Mesothelial cell of epicardium (in vitro differentiated cells): ENCODE measurements at regions not wholly inside any gene's neighbourhood (a gene's known extent, or its start where the extent isn't known, plus 50 kb on each side); places are given as distances from the start of the nearest gene placed in this dataset.

Source experiments
- DNase-seq, 2 experiments: peaks; one replicate each; pipeline ENCODE4 v3.0.0; 2021; ENCODE audit warnings: low spot score in 2 of 2; ENCODE audit not compliant: unreplicated experiment in 2 of 2
- H3K27ac Mint-ChIP-seq: 2 replicates; pipeline ENCODE4 v1.8.0; 2021; ENCODE audit warnings: mixed read lengths
- H3K27me3 Mint-ChIP-seq: 2 replicates; pipeline ENCODE4 v1.8.0; 2021; ENCODE audit warnings: low read depth, mixed read lengths
- H3K36me3 Mint-ChIP-seq: 2 replicates; pipeline ENCODE4 v1.8.0; 2021; ENCODE audit warnings: mixed read lengths
- H3K4me1 Mint-ChIP-seq: 2 replicates; pipeline ENCODE4 v1.8.0; 2021; ENCODE audit warnings: mixed read lengths
- H3K4me3 Mint-ChIP-seq: 2 replicates; pipeline ENCODE4 v1.8.0; 2021; ENCODE audit warnings: mild to moderate bottlenecking, moderate library complexity, mixed read lengths
- H3K9me3 Mint-ChIP-seq: 2 replicates; pipeline ENCODE4 v1.8.0; 2021; ENCODE audit warnings: mixed read lengths
- CTCF ChIP-seq: fragments of 200-600 bp; sonication (generic); IDR thresholded peaks from one replicate; pipeline ENCODE4 v1.5.0; 2021; ENCODE audit warnings: antibody characterized with exemption; ENCODE audit not compliant: unreplicated experiment

GRCh38 chr11:19311308-19312030 is 70.7 kb upstream of the E2F8 start:
- Mint-ChIP-seq H3K36me3 (no peaks in the 10 kb centered on the region), H3K4me1 (peaks cover 7% of the 10 kb centered on the region), H3K9me3 (no peaks in the 10 kb centered on the region), H3K27me3 (peaks cover 5% of the 10 kb centered on the region), H3K27ac (no peak overlapping the region), H3K4me3 (no peak overlapping the region)
- TF ChIP-seq CTCF, result peak; percentile 88
- DNase-seq, result peak; percentile 29 to 78

GRCh38 chr11:19307498-19307897 is 66.8 kb upstream of the E2F8 start:
- Mint-ChIP-seq H3K27me3 (peaks cover 15% of the 10 kb centered on the region), H3K27ac (no peak overlapping the region), H3K4me3 (no peak overlapping the region), H3K36me3 (no peaks in the 10 kb centered on the region), H3K9me3 (peaks cover 6% of the 10 kb centered on the region), H3K4me1 (peaks cover 4% of the 10 kb centered on the region)
- no peak for DNase-seq
- no peak for TF ChIP-seq CTCF

GRCh38 chr11:19306179-19306944 is 65.6 kb upstream of the E2F8 start:
- no peak overlapping the region for H3K27ac Mint-ChIP-seq
- H3K9me3 Mint-ChIP-seq, result peaks cover 6% of the 10 kb centered on the region
- DNase-seq, result no peak
- no peak overlapping the region for H3K4me3 Mint-ChIP-seq
- H3K27me3 Mint-ChIP-seq, result peaks cover 15% of the 10 kb centered on the region
- H3K4me1 Mint-ChIP-seq, result peaks cover 4% of the 10 kb centered on the region
- TF ChIP-seq CTCF, result no peak
- no peaks in the 10 kb centered on the region for H3K36me3 Mint-ChIP-seq

- Mint-ChIP-seq H3K27ac (no peak overlapping the region), H3K27me3 (peaks cover 10% of the 10 kb centered on the region), H3K9me3 (peaks cover 6% of the 10 kb centered on the region), H3K4me1 (no peaks in the 10 kb centered on the region), H3K36me3 (no peaks in the 10 kb centered on the region), H3K4me3 (no peak overlapping the region)
- DNase-seq, result no peak
- TF ChIP-seq CTCF, result no peak
These were observed 60.6 kb upstream of the E2F8 start for GRCh38 chr11:19301361-19301760.

GRCh38 chr11:19294444-19294843 is 53.7 kb upstream of the E2F8 start:
- H3K4me1 Mint-ChIP-seq, result no peaks in the 10 kb centered on the region
- H3K36me3 Mint-ChIP-seq, result no peaks in the 10 kb centered on the region
- peaks cover 2% of the 10 kb centered on the region for H3K27me3 Mint-ChIP-seq
- H3K27ac Mint-ChIP-seq, result no peak overlapping the region
- H3K9me3 Mint-ChIP-seq, result no peaks in the 10 kb centered on the region
- no peak for DNase-seq
- H3K4me3 Mint-ChIP-seq, result no peak overlapping the region
- TF ChIP-seq CTCF, result no peak
